ENCODE measurements at regions not wholly inside any gene's neighbourhood (a gene's known extent, or its start where the extent isn't known, plus 50 kb on each side); places are given as distances from the start of the nearest gene placed in this dataset.

GRCh38 chr10:120270906-120271305 lies 186.1 kb upstream of the PLPP4 start:
- no peak overlapping the region for H3K4me3 ChIP-seq (ENCODE audit: low read length)
- no peak overlapping the region for H3K27ac ChIP-seq (ENCODE audit: low read length)
- peak; percentile 9 for DNase-seq
- 60% methylated on average over 1 of the region's 1 CpG for WGBS (ENCODE audit: insufficient coverage)
- H3K36me3 ChIP-seq (ENCODE audit: control insufficient read depth, insufficient read depth, low read length): no peaks in the 10 kb centered on the region
- H3K27me3 ChIP-seq (ENCODE audit: control insufficient read depth, insufficient read depth, low read length): no peaks in the 10 kb centered on the region
- no peaks in the 10 kb centered on the region for H3K4me1 ChIP-seq (ENCODE audit: control insufficient read depth, insufficient read depth, low read length)
- H3K9me3 ChIP-seq (replicated peaks; ENCODE audit: control insufficient read depth, low read depth, low read length): no peaks in the 10 kb centered on the region

GRCh38 chr10:120271696-120272095 lies 185.3 kb upstream of the PLPP4 start:
- Histone ChIP-seq H3K4me1 (ENCODE audit: control insufficient read depth, insufficient read depth, low read length) (no peaks in the 10 kb centered on the region), H3K36me3 (ENCODE audit: control insufficient read depth, insufficient read depth, low read length) (no peaks in the 10 kb centered on the region), H3K27ac (ENCODE audit: low read length) (no peak overlapping the region), H3K9me3 (replicated peaks; ENCODE audit: control insufficient read depth, low read depth, low read length) (no peaks in the 10 kb centered on the region), H3K27me3 (ENCODE audit: control insufficient read depth, insufficient read depth, low read length) (no peaks in the 10 kb centered on the region), H3K4me3 (ENCODE audit: low read length) (no peak overlapping the region)
- DNase-seq: no peak

- Histone ChIP-seq H3K27me3 (ENCODE audit: control insufficient read depth, insufficient read depth, low read length) (no peaks in the 10 kb centered on the region), H3K27ac (ENCODE audit: low read length) (no peak overlapping the region), H3K4me3 (ENCODE audit: low read length) (no peak overlapping the region), H3K4me1 (ENCODE audit: control insufficient read depth, insufficient read depth, low read length) (no peaks in the 10 kb centered on the region), H3K9me3 (replicated peaks; ENCODE audit: control insufficient read depth, low read depth, low read length) (no peaks in the 10 kb centered on the region), H3K36me3 (ENCODE audit: control insufficient read depth, insufficient read depth, low read length) (no peaks in the 10 kb centered on the region)
- DNase-seq: no peak
- WGBS (ENCODE audit: insufficient coverage): 100% methylated on average over 2 of the region's 2 CpGs
Observed at GRCh38 chr10:120272350-120272749, 184.7 kb upstream of the PLPP4 start.

- no CpG with 5 or more reads among the region's 1 CpG for WGBS (ENCODE audit: insufficient coverage)
- DNase-seq: no peak
- H3K4me1 ChIP-seq (ENCODE audit: control insufficient read depth, insufficient read depth, low read length): no peaks in the 10 kb centered on the region
- no peak overlapping the region for H3K27ac ChIP-seq (ENCODE audit: low read length)
- H3K27me3 ChIP-seq (ENCODE audit: control insufficient read depth, insufficient read depth, low read length): no peaks in the 10 kb centered on the region
- no peaks in the 10 kb centered on the region for H3K36me3 ChIP-seq (ENCODE audit: control insufficient read depth, insufficient read depth, low read length)
- no peak overlapping the region for H3K4me3 ChIP-seq (ENCODE audit: low read length)
- no peaks in the 10 kb centered on the region for H3K9me3 ChIP-seq (replicated peaks; ENCODE audit: control insufficient read depth, low read depth, low read length)
Observed at GRCh38 chr10:120278069-120278468, 179.0 kb upstream of the PLPP4 start.

- H3K27ac ChIP-seq (ENCODE audit: low read length): no peak overlapping the region
- no peaks in the 10 kb centered on the region for H3K36me3 ChIP-seq (ENCODE audit: control insufficient read depth, insufficient read depth, low read length)
- no peaks in the 10 kb centered on the region for H3K4me1 ChIP-seq (ENCODE audit: control insufficient read depth, insufficient read depth, low read length)
- no peaks in the 10 kb centered on the region for H3K9me3 ChIP-seq (replicated peaks; ENCODE audit: control insufficient read depth, low read depth, low read length)
- no peak overlapping the region for H3K4me3 ChIP-seq (ENCODE audit: low read length)
- H3K27me3 ChIP-seq (ENCODE audit: control insufficient read depth, insufficient read depth, low read length): no peaks in the 10 kb centered on the region
- no peak for DNase-seq
- WGBS (ENCODE audit: insufficient coverage): no CpG with 5 or more reads among the region's 1 CpG
Observed at GRCh38 chr10:120279196-120279595, 177.8 kb upstream of the PLPP4 start.

- Histone ChIP-seq H3K27me3 (ENCODE audit: control insufficient read depth, insufficient read depth, low read length) (no peaks in the 10 kb centered on the region), H3K4me1 (ENCODE audit: control insufficient read depth, insufficient read depth, low read length) (no peaks in the 10 kb centered on the region), H3K4me3 (ENCODE audit: low read length) (no peak overlapping the region), H3K9me3 (replicated peaks; ENCODE audit: control insufficient read depth, low read depth, low read length) (no peaks in the 10 kb centered on the region), H3K27ac (ENCODE audit: low read length) (no peak overlapping the region), H3K36me3 (ENCODE audit: control insufficient read depth, insufficient read depth, low read length) (no peaks in the 10 kb centered on the region)
- DNase-seq: no peak
- WGBS (ENCODE audit: insufficient coverage): 91% methylated on average over 3 of the region's 8 CpGs
Observed at GRCh38 chr10:120282421-120282820, 174.6 kb upstream of the PLPP4 start.

- no peak for DNase-seq
- H3K36me3 ChIP-seq (ENCODE audit: control insufficient read depth, insufficient read depth, low read length): no peaks in the 10 kb centered on the region
- H3K9me3 ChIP-seq (replicated peaks; ENCODE audit: control insufficient read depth, low read depth, low read length): no peaks in the 10 kb centered on the region
- no peak overlapping the region for H3K27ac ChIP-seq (ENCODE audit: low read length)
- H3K27me3 ChIP-seq (ENCODE audit: control insufficient read depth, insufficient read depth, low read length): no peaks in the 10 kb centered on the region
- H3K4me3 ChIP-seq (ENCODE audit: low read length): no peak overlapping the region
- WGBS (ENCODE audit: insufficient coverage): 31% methylated on average over 4 of the region's 6 CpGs
- H3K4me1 ChIP-seq (ENCODE audit: control insufficient read depth, insufficient read depth, low read length): no peaks in the 10 kb centered on the region
Observed at GRCh38 chr10:120282846-120283492, 174.1 kb upstream of the PLPP4 start.

GRCh38 chr10:120285408-120285807 lies 171.6 kb upstream of the PLPP4 start:
- WGBS (ENCODE audit: insufficient coverage): 86% methylated on average over 3 of the region's 6 CpGs
- no peaks in the 10 kb centered on the region for H3K27me3 ChIP-seq (ENCODE audit: control insufficient read depth, insufficient read depth, low read length)
- no peak overlapping the region for H3K27ac ChIP-seq (ENCODE audit: low read length)
- no peaks in the 10 kb centered on the region for H3K36me3 ChIP-seq (ENCODE audit: control insufficient read depth, insufficient read depth, low read length)
- H3K4me3 ChIP-seq (ENCODE audit: low read length): no peak overlapping the region
- no peaks in the 10 kb centered on the region for H3K9me3 ChIP-seq (replicated peaks; ENCODE audit: control insufficient read depth, low read depth, low read length)
- no peak for DNase-seq
- H3K4me1 ChIP-seq (ENCODE audit: control insufficient read depth, insufficient read depth, low read length): no peaks in the 10 kb centered on the region

GRCh38 chr10:120286280-120286679 lies 170.7 kb upstream of the PLPP4 start:
- Histone ChIP-seq H3K36me3 (ENCODE audit: control insufficient read depth, insufficient read depth, low read length) (no peaks in the 10 kb centered on the region), H3K9me3 (replicated peaks; ENCODE audit: control insufficient read depth, low read depth, low read length) (no peaks in the 10 kb centered on the region), H3K4me1 (ENCODE audit: control insufficient read depth, insufficient read depth, low read length) (no peaks in the 10 kb centered on the region), H3K27me3 (ENCODE audit: control insufficient read depth, insufficient read depth, low read length) (no peaks in the 10 kb centered on the region), H3K4me3 (ENCODE audit: low read length) (no peak overlapping the region), H3K27ac (ENCODE audit: low read length) (no peak overlapping the region)
- 96% methylated on average over 2 of the region's 3 CpGs for WGBS (ENCODE audit: insufficient coverage)
- DNase-seq: no peak

- no peaks in the 10 kb centered on the region for H3K4me1 ChIP-seq (ENCODE audit: control insufficient read depth, insufficient read depth, low read length)
Observed at GRCh38 chr10:120300513-120300912, 156.5 kb upstream of the PLPP4 start.

GRCh38 chr10:120308589-120308988 lies 148.4 kb upstream of the PLPP4 start:
- Histone ChIP-seq H3K9me3 (replicated peaks; ENCODE audit: control insufficient read depth, low read depth, low read length) (no peaks in the 10 kb centered on the region), H3K4me1 (ENCODE audit: control insufficient read depth, insufficient read depth, low read length) (no peaks in the 10 kb centered on the region), H3K4me3 (ENCODE audit: low read length) (no peak overlapping the region), H3K27ac (ENCODE audit: low read length) (no peak overlapping the region), H3K36me3 (ENCODE audit: control insufficient read depth, insufficient read depth, low read length) (no peaks in the 10 kb centered on the region), H3K27me3 (ENCODE audit: control insufficient read depth, insufficient read depth, low read length) (no peaks in the 10 kb centered on the region)
- no peak for DNase-seq
- WGBS (ENCODE audit: insufficient coverage): 50% methylated on average over 1 of the region's 3 CpGs

More at GRCh38 chr10:120300513-120300912, 156.5 kb upstream of the PLPP4 start:
- Histone ChIP-seq H3K36me3 (ENCODE audit: control insufficient read depth, insufficient read depth, low read length) (no peaks in the 10 kb centered on the region), H3K27me3 (ENCODE audit: control insufficient read depth, insufficient read depth, low read length) (no peaks in the 10 kb centered on the region), H3K9me3 (replicated peaks; ENCODE audit: control insufficient read depth, low read depth, low read length) (no peaks in the 10 kb centered on the region), H3K27ac (ENCODE audit: low read length) (no peak overlapping the region), H3K4me3 (ENCODE audit: low read length) (no peak overlapping the region)
- no peak for DNase-seq
- no CpG with 5 or more reads among the region's 5 CpGs for WGBS (ENCODE audit: insufficient coverage)

Data from muscle of leg (tissue), 3 donors.